ENCODE measurements at regions not wholly inside any gene's neighbourhood (a gene's known extent, or its start where the extent isn't known, plus 50 kb on each side); places are given as distances from the start of the nearest gene placed in this dataset.

DNA sequence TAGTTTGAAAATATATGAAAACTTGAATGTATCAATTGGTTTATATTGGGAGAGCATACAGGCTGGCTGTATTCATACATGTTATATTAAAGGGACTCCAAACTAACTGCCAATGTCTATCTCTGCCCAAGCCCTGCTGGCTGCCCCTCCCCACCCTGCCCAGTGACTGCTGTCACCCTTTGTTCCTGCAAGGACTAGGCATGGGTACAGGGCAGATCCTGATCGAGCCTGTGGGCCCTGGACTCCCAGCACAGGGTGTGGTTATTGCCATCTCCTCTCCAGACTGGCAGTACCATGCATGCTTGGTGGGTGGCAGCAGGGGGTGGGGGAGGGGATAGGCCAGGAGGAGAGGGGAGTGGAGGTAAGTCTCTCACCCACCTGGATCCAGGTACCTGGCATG, 167.5 kb upstream of the RASGEF1B start:
- Histone ChIP-seq H3K27me3 (no peaks in the 10 kb centered on the region), H3K4me3 (ENCODE audit: low read depth, low read length) (no peak overlapping the region), H3K9me3 (no peaks in the 10 kb centered on the region), H3K4me1 (no peaks in the 10 kb centered on the region), H3K36me3 (no peaks in the 10 kb centered on the region)
- no peak for TF ChIP-seq CTCF (IDR thresholded peaks at IDR 0.05; ENCODE audit: low read depth, low read length)
- DNase-seq = no peak

DNA sequence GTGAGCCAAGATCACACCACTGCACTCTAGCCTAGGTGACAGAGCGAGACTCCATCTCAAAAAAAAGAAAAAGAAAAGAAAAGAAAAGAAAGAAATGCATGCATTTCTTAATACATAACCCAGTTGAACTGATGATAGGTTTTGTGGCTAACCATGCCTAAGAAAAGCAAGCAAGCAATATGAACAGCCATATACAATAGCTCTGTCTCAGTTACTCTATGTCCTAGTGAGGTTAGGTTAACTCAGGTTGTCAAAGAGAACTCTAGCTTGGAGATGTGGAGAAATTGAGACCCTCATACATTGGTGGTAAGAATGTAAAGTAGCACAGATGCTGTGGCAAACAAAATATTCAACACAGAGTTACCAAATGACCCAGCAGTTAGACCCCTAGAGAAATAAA, 167.0 kb upstream of the RASGEF1B start:
- no peaks in the 10 kb centered on the region for H3K27me3 ChIP-seq
- no peak overlapping the region for H3K4me3 ChIP-seq (ENCODE audit: low read depth, low read length)
- no peak for DNase-seq
- H3K36me3 ChIP-seq = no peaks in the 10 kb centered on the region
- TF ChIP-seq CTCF (IDR thresholded peaks at IDR 0.05; ENCODE audit: low read depth, low read length) = no peak
- H3K4me1 ChIP-seq = no peaks in the 10 kb centered on the region
- no peaks in the 10 kb centered on the region for H3K9me3 ChIP-seq

- H3K27me3 ChIP-seq = no peaks in the 10 kb centered on the region
- H3K36me3 ChIP-seq = no peaks in the 10 kb centered on the region
- TF ChIP-seq CTCF (IDR thresholded peaks at IDR 0.05; ENCODE audit: low read depth, low read length) = no peak
- DNase-seq = no peak
- H3K9me3 ChIP-seq = no peaks in the 10 kb centered on the region
- H3K4me1 ChIP-seq = no peaks in the 10 kb centered on the region
- H3K4me3 ChIP-seq (ENCODE audit: low read depth, low read length) = no peak overlapping the region
These were observed 164.0 kb upstream of the RASGEF1B start for GRCh38 chr4:81635739-81636138.

GRCh38 chr4:81634766-81635549, 163.3 kb upstream of the RASGEF1B start:
- H3K9me3 ChIP-seq = no peaks in the 10 kb centered on the region
- no peak overlapping the region for H3K4me3 ChIP-seq (ENCODE audit: low read depth, low read length)
- no peaks in the 10 kb centered on the region for H3K27me3 ChIP-seq
- H3K4me1 ChIP-seq = no peaks in the 10 kb centered on the region
- DNase-seq = no peak
- H3K36me3 ChIP-seq = no peaks in the 10 kb centered on the region
- no peak for TF ChIP-seq CTCF (IDR thresholded peaks at IDR 0.05; ENCODE audit: low read depth, low read length)

GRCh38 chr4:81634165-81634564, 162.5 kb upstream of the RASGEF1B start:
- no peak for DNase-seq
- H3K27me3 ChIP-seq = no peaks in the 10 kb centered on the region
- H3K36me3 ChIP-seq = no peaks in the 10 kb centered on the region
- TF ChIP-seq CTCF (IDR thresholded peaks at IDR 0.05; ENCODE audit: low read depth, low read length) = no peak
- no peak overlapping the region for H3K4me3 ChIP-seq (ENCODE audit: low read depth, low read length)
- H3K9me3 ChIP-seq = no peaks in the 10 kb centered on the region
- H3K4me1 ChIP-seq = no peaks in the 10 kb centered on the region

DNA sequence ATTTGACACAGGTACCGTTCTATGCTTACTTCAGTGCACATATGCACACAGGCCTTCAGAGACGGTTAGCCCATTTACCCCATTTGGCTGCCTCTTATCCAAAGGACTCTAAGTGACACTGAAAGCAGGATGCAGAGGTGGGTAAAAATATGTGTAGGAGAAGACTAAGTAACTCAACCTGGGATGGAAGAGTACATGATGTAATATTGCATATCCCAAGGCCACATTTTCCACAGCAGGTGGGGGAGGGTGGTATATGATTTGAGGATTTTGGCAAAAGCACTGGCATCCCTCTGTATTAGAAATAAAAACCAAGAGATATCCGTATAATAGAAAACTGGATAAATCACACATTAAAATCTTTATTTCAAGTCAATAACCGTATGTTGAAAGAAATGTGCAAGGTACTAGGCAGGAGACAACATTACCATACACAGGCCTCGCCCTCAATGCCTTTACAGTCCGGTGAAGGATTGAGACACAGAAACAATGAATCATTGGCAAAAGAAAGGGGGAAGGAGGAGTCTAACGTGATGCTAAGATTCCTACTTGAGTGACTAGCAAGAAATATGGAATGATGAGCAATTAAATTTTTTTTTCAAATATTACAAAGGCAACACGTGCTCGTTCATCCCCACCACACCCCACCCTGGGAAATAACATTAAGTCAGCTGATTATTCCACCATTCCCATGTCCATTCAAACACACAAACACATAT, 161.0 kb upstream of the RASGEF1B start:
- no peaks in the 10 kb centered on the region for H3K9me3 ChIP-seq
- H3K36me3 ChIP-seq = no peaks in the 10 kb centered on the region
- no peak overlapping the region for H3K4me3 ChIP-seq (ENCODE audit: low read depth, low read length)
- no peaks in the 10 kb centered on the region for H3K27me3 ChIP-seq
- TF ChIP-seq CTCF (IDR thresholded peaks at IDR 0.05; ENCODE audit: low read depth, low read length) = no peak
- no peak for DNase-seq
- no peaks in the 10 kb centered on the region for H3K4me1 ChIP-seq

Measured in BE2C (cell line).